NB4 (cell line): ENCODE measurements at regions not wholly inside any gene's neighbourhood (a gene's known extent, or its start where the extent isn't known, plus 50 kb on each side); places are given as distances from the start of the nearest gene placed in this dataset.
"Not testable (repeated sequence)": the region's sequence is repeated elsewhere in the genome, so short reads cannot be mapped to it uniquely, and the experiment has no call there.

Experiments
- DNase-seq: peaks from one replicate; pipeline ENCODE4 v3.0.0; 2010; ENCODE audit warnings: low read depth
- H3K4me3 ChIP-seq: one replicate; pipeline ENCODE4 v1.5.1; 2011; ENCODE audit warnings: mild to moderate bottlenecking, low read depth, low read length, moderate library complexity
- CTCF ChIP-seq: IDR thresholded peaks from one replicate; pipeline ENCODE4 v1.5.1; 2012; ENCODE audit warnings: low read depth, low read length
- MAX ChIP-seq: IDR thresholded peaks from 2 replicates; pipeline ENCODE4 v1.6.1; 2011; ENCODE audit warnings: low read depth, low read length
- MYC ChIP-seq: IDR thresholded peaks from 2 replicates; pipeline ENCODE4 v1.6.1; 2011; ENCODE audit warnings: low read depth, low read length
- POLR2A ChIP-seq: IDR thresholded peaks from 2 replicates; pipeline ENCODE4 v1.6.1; 2011; ENCODE audit warnings: mild to moderate bottlenecking; ENCODE audit not compliant: insufficient read length; ENCODE audit errors: extremely low read depth

GRCh38 chr4:27807207-27807606 is 946.6 kb downstream of the STIM2 start:
- H3K4me3 ChIP-seq, result no peak overlapping the region

GRCh38 chr4:27811948-27812347 is 951.3 kb downstream of the STIM2 start:
- TF ChIP-seq POLR2A (no peak), CTCF (no peak), MAX (no peak), MYC (no peak)
- DNase-seq, result no peak
- no peak overlapping the region for H3K4me3 ChIP-seq

More at GRCh38 chr4:27807207-27807606, 946.6 kb downstream of the STIM2 start:
- TF ChIP-seq MAX, result no peak
- TF ChIP-seq POLR2A, result no peak
- no peak for TF ChIP-seq MYC
- no peak for TF ChIP-seq CTCF
- no peak for DNase-seq

GRCh38 chr4:27813226-27813625 is 952.6 kb downstream of the STIM2 start:
- H3K4me3 ChIP-seq, DNase-seq: not testable (repeated sequence)

- not testable (repeated sequence) for DNase-seq, H3K4me3 ChIP-seq
Observed at GRCh38 chr4:27813699-27814425, 953.2 kb downstream of the STIM2 start.

GRCh38 chr4:27819246-27819645 is 958.6 kb downstream of the STIM2 start:
- H3K4me3 ChIP-seq, result no peak overlapping the region
- DNase-seq, result no peak
- TF ChIP-seq POLR2A (no peak), MAX (no peak), CTCF (no peak), MYC (no peak)

- no peak for TF ChIP-seq POLR2A
- no peak for TF ChIP-seq CTCF
- no peak for TF ChIP-seq MAX
- TF ChIP-seq MYC, result no peak
- H3K4me3 ChIP-seq, result no peak overlapping the region
- DNase-seq, result no peak
Observed at GRCh38 chr4:27828843-27829242, 968.2 kb downstream of the STIM2 start.

- no peak overlapping the region for H3K4me3 ChIP-seq
- no peak for DNase-seq
- TF ChIP-seq MAX (no peak), CTCF (no peak), POLR2A (no peak), MYC (no peak)
Observed at GRCh38 chr4:27830251-27830650, 969.6 kb downstream of the STIM2 start.
